GM18951 (cell line): ENCODE measurements at regions not wholly inside any gene's neighbourhood (a gene's known extent, or its start where the extent isn't known, plus 50 kb on each side); places are given as distances from the start of the nearest gene placed in this dataset.

Source experiments
- POLR2A ChIP-seq: IDR thresholded peaks from 4 replicates; pipeline ENCODE4 v1.6.1; 2011; ENCODE audit warnings: mild to moderate bottlenecking; ENCODE audit not compliant: insufficient read length, insufficient read depth; ENCODE audit errors: extremely low read depth
- in situ Hi-C: fragments of 300-500 bp; cut with MboI; formaldehyde crosslinking; loops from one replicate; pipeline ENCODE4 v1.12.0; 2022; ENCODE audit warnings: low sequenced_read_pairs, mixed read lengths, inconsistent platforms; ENCODE audit not compliant: unreplicated experiment

DNA sequence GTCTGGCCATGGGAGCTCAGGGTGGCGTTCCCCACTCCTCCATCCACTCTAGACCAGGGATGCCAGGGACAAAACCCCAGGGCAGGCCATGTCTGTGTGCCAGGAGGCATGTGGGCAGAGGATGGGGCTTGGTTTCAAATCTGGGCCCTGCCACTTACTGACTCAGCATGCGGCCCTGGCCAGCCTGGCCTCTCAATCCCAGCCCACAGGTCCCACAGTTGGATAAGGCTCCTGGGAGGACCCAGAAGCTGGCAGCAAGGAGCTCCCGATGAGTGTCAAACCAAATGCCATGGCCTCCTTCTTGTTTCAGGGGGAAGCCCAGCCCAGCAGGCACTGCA lies 1290.4 kb downstream of the BRD1 start:
- TF ChIP-seq POLR2A = no peak
- in situ Hi-C loops = no loop called here

DNA sequence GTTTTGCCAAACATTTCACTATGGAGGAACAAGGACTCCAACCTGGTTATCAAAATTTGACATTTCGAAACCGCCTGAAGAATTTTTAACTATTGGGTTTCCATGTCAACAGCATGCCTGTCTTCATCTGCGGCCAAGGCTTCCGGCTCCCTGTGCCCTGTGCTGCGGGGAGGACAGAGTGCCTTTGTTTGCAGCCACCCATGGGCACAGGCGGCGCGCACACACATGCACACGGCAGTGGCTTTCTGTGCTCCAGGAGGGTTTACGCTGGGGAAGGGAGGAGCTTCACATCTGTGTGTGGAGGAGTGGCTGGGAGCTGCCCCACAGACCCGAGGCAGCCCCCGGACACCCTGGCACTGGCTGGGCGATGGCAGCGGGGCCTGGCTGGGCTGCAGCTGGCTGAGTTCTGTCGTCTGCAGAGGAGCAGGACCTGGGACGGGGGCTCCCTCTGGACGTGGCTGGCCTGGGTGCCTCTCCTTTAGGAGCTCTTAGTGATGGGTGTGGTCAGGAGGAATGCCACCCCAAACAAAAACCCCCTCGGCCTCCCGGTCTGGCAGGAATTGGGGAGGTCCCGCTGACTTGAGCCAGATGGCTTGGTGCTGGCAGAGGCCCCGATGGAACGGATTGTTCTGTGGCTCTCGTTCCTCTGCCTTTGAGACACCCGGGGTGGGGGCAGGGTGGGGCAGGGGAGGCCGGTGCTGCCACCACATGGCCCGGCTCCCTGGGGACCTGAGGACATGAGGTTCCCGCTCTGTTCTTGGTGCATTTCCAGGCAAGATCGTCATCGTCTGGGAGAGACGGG lies 1290.9 kb downstream of the BRD1 start:
- TF ChIP-seq POLR2A = no peak
- in situ Hi-C loops = no loop called here

DNA sequence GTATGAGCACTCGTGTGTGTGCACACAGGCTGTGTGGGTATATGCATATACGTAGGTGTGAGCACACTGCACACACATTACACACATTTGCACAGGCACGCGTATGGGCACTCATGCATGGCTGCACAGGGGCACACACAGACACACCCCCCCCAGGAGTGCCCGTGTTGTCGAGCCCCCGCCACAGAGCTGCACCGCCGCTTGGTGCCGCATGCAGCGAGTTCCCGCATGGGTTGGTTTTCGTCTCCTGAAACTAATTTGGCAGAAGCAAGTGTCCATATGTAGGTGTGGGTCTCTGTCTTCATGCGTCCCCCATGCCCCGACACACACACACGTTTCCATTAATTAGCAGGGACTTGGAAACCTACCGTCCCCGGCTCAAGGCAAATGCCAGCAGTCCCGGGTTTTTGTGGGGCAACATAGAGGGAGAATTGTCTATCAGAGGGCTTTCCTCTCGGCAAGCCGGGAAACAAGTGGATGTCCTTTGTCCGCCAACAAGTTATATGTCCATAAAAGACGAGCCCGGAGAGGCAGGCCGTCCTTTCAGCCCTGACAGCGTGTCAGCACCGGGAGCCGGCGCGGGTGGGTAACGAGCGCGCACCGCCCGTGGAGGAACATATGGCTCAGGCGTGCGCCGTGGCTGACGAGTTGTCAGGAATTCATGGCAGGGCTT lies 1291.7 kb downstream of the BRD1 start:
- in situ Hi-C loops = no loop called here
- TF ChIP-seq POLR2A = no peak

DNA sequence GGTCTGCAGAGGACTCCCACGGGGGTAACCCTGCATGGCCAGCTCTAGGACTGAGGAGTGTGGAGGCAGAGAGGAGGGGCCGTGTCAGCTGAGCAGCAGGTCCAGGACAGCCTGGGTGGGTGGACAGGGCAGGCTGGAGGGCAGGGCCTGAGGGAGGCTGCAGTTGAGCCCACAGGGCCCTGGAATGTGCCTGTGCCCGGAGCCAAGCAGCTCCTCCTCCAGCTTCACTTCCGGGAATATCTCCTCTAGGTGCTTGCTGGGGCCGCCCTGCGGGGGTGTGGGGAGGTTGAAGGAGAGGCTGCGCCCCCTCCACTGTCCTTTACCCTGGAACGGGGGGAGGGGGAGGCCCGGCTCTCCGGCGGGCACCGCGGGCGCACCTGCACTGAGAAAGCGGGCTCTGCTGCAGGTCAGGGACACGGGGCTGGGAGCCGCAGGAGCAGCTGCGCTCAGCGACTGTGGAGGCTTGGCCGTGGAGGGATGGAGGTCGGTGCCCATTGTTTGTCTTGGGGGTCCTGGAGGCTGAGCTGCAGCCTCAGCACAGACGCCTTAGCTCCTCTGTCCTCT lies 1293.2 kb downstream of the BRD1 start:
- in situ Hi-C loops = no loop called here
- no peak for TF ChIP-seq POLR2A

DNA sequence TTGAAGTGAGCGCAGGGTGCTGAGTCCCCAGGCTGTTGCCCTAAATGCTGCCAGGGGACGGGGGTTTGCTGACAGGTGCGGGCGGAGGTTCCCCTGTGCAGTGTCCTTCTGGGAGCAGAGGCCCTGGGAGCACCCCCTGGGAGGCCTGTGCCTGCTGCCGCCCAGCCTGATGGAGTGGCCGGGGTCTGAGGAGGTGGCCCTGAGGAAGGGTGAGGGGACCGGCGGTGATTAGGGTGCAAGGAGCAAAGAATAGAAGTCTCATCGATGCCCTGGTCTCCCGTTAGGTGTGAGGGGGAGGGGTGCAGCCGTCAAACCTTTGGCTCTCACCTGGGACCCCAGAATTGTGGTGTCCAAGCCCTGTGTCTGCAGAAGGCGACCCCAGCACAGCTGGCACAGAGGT lies 1294.7 kb downstream of the BRD1 start:
- TF ChIP-seq POLR2A = no peak
- in situ Hi-C loops = no loop called here

DNA sequence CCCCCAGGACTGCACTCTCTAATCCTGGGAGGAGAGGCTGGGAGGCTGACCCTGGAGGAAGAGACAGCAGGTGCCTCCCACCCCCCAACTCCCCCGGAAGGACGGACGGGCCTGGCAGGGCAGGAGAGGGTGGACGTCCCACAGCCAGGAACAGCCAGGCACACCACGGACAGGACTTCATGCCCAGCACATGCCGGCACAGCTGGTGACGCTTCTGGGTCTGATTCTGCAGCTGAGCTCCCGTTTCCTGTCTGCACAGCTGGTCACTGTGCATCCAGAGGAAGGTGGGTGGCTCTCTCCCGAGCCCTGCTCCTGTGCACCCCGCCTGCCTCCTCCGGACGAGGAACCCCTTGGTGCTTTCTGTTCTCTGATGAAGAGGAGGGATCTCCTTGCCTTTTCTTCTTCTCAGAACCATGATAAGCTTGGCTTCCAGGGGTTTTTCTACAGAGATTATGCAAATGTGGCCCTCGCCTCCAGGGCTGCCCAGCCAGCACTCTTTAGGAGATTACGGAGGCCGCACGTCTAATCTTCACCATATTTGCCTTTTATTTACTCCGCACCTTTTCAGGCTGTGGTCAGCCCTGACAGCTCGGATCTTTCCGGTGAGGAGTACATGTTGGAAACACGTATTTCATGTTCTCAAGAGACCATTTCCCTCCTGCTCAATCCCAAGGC lies 1295.8 kb downstream of the BRD1 start:
- no peak for TF ChIP-seq POLR2A
- in situ Hi-C loops = no loop called here

DNA sequence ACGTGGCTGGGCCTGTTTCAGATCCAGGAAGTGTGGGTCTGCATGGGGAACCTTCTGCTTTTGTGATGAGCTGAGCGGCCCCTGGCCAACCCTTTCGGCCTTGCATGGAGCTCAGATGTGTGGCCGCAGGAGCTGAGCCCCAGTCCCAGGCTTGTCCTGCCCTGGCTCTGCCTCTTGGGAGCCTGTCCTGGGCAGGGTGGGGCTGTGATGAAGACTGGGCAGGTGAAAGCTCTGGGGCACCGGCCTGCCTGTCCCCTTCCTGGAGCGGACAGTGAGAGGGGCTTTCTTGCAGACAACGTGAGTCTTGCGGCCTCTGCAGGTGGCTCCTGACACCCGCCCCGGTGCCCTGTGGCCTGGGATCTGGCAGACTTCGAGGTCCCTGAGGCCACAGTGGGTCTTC lies 1296.6 kb downstream of the BRD1 start:
- in situ Hi-C loops = no loop called here
- no peak for TF ChIP-seq POLR2A

DNA sequence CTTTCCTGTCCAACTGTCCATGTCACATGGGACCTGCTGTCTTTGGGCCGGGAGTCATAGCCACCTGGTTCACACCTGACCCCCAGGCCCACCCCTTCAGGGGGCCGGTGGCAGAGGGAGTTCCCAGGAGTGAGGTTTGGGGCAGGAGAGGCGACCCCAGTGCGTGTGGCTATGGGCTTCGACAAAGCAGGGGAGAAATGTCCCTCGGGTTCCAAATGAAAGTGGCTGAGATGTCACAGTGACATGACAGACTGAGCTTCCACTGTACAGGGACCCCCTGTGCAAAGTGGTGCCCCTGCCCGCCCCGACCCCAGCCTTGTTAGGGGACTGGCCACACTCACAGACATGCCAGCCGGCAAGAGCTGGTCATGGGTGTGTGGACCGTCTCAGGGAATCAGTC lies 1297.0 kb downstream of the BRD1 start:
- in situ Hi-C loops = no loop called here

DNA sequence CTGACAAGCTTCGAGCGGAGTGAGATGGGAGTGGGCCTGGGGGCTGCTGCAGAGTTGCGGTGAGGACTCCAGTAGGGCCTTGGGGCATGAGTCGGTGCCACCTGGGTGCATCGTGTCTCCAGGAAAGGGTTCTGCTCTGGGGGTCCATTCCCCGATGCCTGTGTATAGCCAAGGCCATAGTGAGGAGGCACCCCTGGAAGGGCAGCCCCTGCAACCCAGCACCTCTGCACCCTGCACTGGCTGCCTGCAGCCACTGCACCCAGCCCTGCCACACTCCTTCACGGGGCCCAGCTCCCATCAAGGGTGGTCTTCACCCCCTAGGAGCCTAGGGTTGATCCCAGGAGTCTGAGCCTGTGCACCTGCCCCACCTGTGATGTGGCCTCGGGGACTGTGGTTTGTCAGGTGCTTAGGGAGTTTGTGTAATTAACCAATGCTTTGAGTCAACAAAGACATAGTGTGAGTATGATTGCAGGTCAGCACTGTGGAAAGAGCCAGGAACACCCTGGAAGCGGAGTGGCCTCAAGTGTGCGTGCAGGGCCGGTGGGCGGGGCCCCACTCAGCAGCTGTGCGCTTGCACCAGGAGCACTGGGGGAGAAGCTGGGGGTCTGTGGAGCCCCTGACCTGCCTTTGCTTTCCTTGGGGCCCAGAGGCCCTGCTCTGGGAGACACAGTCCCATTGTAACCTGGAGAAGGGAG lies 1299.3 kb downstream of the BRD1 start:
- in situ Hi-C loops = no loop called here
- TF ChIP-seq POLR2A = no peak

More for the DNA sequence above, 1297.0 kb downstream of the BRD1 start:
- TF ChIP-seq POLR2A = no peak

DNA sequence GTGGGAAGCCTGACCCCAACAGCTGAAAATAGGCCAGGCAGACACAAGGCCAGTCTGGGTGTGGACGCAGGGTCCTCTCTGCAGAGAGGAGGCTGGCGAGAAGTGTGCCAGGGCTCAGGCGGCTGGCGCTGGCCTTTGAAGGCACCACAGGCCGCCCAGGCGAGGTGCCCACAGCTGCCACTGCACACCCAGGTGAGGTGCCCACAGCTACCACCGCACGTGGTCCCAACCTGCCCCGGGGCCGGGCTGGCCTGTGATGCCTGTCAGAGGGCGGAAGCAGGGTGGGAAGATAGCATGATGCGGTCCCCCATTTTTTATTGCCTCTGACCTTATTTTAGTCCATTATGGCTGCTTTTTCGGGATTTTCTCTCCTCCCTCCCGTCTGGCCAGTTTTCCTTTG lies 1303.9 kb downstream of the BRD1 start:
- TF ChIP-seq POLR2A = no peak
- in situ Hi-C loops = no loop called here

DNA sequence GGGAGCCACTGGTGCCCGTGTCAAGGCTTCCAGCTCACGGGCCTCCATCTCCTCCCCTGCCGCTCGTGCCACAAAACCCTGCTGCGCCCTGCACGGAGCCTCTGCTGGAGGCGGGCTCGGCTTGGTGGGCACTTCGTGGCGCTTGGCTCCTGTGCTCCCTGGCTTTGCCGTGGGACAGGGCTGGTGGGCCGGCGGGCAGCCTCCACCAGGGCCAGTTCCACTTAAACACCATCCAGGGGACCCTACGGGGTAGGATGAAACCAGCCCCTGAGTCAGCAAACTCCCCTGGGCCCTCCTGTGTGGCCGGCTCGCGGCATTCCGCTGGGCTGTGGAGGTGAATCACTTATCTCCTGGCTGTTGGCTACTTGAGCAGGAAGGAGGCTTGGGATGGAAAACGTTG lies 1304.6 kb downstream of the BRD1 start:
- in situ Hi-C loops = no loop called here
- TF ChIP-seq POLR2A = no peak

DNA sequence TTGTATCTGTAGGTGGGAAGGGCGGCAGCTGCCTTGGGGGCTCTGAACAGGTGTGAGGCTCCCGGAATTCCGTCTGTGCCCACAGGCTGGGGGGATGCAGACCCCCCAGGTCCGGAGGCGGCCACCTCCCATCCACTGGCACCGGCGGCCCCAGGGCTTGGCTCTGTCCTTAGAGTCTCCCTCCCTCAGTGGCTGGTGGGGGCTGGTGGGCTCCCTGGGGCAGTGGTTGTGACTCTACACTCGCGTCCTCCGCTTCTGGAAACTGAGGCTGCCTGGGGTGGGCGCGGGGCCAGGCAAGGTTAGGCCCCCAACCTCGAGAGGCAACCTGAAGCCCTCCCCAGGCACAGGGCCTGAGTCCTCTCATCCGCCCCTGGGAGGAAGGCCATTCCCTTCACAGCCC lies 1305.4 kb downstream of the BRD1 start:
- in situ Hi-C loops = no loop called here
- TF ChIP-seq POLR2A = no peak

DNA sequence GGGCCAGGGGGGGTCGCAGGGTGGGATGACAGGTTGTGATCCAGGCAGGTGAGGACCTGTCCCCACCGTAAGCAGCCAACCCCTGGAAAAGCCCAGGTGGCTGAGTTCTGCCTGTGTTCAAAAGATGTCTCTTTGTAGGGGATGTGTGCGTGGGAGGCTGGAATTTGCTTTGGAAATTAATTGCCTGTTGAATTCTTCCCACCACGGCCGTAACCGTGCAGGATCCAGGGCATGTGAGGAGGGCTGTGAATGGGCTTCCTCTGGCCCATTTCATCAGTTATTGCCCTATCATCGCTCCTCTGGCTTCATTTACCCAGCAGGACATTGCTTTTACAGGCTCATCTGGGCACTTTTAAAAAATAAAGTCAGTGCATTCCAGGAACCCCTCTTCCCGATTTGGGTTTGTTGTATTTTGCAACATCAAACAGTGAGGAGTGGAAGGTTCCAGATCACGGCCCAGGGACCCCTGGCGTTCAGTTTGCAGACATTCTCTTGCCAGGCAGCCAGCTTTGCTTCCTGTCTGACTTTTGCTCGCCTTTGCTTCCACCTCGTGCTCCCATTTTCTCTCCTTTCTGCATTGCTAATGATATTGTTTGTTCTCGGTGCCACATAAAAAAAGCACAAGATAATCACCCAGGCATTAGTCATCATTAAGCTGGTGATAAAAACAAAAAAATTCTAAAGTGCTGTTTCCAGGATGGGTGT lies 1306.6 kb downstream of the BRD1 start:
- no peak for TF ChIP-seq POLR2A
- in situ Hi-C loops = no loop called here

DNA sequence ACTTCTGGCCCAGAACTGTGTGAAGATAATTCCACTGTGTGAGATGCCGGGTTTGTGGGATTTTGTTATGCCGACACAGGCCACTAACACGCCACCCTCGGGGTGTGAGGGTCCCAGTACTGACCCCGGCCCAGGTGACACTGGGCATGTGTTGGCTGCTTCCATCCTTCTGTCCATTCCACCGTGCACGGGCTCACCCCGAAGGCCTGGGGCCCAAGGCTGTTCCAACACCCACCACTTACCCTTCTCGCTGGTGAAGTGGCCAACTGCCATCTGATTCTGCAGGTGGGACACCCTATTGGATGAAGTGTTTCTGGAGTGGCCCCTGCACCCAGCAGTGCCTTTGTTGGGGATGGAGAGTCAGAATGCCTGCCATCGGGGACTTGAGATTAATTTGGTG lies 1307.5 kb downstream of the BRD1 start:
- TF ChIP-seq POLR2A = no peak
- in situ Hi-C loops = no loop called here
